Endodermal cell (in vitro differentiated cells): ENCODE measurements at regions not wholly inside any gene's neighbourhood (a gene's known extent, or its start where the extent isn't known, plus 50 kb on each side); places are given as distances from the start of the nearest gene placed in this dataset.

ENCODE experiments used
- DNase-seq: peaks from one replicate; pipeline ENCODE4 v3.0.0-alpha.2; 2017
- H3K27ac ChIP-seq: 2 replicates; pipeline ENCODE4 v1.5.1; 2013; ENCODE audit warnings: mild to moderate bottlenecking, low read depth, low read length, moderate library complexity
- H3K27me3 ChIP-seq: 2 replicates; pipeline ENCODE4 v1.6.1; 2013; ENCODE audit warnings: mild to moderate bottlenecking, low read length, moderate library complexity; ENCODE audit not compliant: insufficient read depth, control insufficient read depth, poor library complexity, severe bottlenecking
- H3K36me3 ChIP-seq: 2 replicates; pipeline ENCODE4 v1.7.0; 2013; ENCODE audit warnings: mild to moderate bottlenecking, low read length, moderate library complexity; ENCODE audit not compliant: control insufficient read depth, insufficient read depth
- H3K4me1 ChIP-seq: one replicate; pipeline ENCODE4 v1.7.0; 2013; ENCODE audit warnings: low read length; ENCODE audit not compliant: control insufficient read depth, insufficient read depth
- H3K4me3 ChIP-seq: 2 replicates; pipeline ENCODE4 v1.5.1; 2013; ENCODE audit warnings: mild to moderate bottlenecking, low read length, moderate library complexity
- H3K9ac ChIP-seq: 2 replicates; pipeline ENCODE4 v1.6.1; 2013; ENCODE audit warnings: mild to moderate bottlenecking, low read length, moderate library complexity; ENCODE audit not compliant: poor library complexity, severe bottlenecking; ENCODE audit errors: extremely low read depth
- H3K9me3 ChIP-seq: 2 replicates; pipeline ENCODE4 v1.6.1; 2013; ENCODE audit warnings: mild to moderate bottlenecking, low read length, moderate library complexity; ENCODE audit not compliant: control insufficient read depth
- H3K27ac Mint-ChIP-seq: 2 replicates; pipeline ENCODE4 v1.8.0; 2020; ENCODE audit warnings: mixed read lengths
- H3K27me3 Mint-ChIP-seq: 2 replicates; pipeline ENCODE4 v1.8.0; 2021; ENCODE audit warnings: mild to moderate bottlenecking, mixed read lengths; ENCODE audit not compliant: insufficient read depth
- H3K36me3 Mint-ChIP-seq: 2 replicates; pipeline ENCODE4 v1.8.0; 2020; ENCODE audit warnings: low read depth, mixed read lengths
- H3K4me1 Mint-ChIP-seq: 2 replicates; pipeline ENCODE4 v1.8.0; 2020; ENCODE audit warnings: mixed read lengths
- H3K4me3 Mint-ChIP-seq: 2 replicates; pipeline ENCODE4 v1.8.0; 2020; ENCODE audit warnings: mild to moderate bottlenecking, moderate library complexity, mixed read lengths
- H3K9me3 Mint-ChIP-seq: 2 replicates; pipeline ENCODE4 v1.8.0; 2020; ENCODE audit warnings: mild to moderate bottlenecking, mixed read lengths
- CTCF ChIP-seq: fragments of 200-600 bp; sonication (generic); conservative IDR thresholded peaks from 2 replicates; pipeline ENCODE4 v1.5.0; 2021; ENCODE audit warnings: antibody characterized with exemption, mild to moderate bottlenecking
- WGBS, 2 experiments: methylation state at CpG; one replicate each; pipeline versions ENCODE4 v1.1.5 to v1.1.7; 2013; ENCODE audit warnings: missing lambda C conversion rate in 2 of 2, mixed read lengths in 1 of 2; ENCODE audit not compliant: insufficient coverage in 1 of 2, insufficient read length in 1 of 2; 5-methylcytosine and 5-hydroxymethylcytosine counted together

GRCh38 chr13:55550624-55551023 is 1590.1 kb upstream of the PRR20A start:
- Histone ChIP-seq H3K9ac (no peak overlapping the region), H3K27me3 (no peaks in the 10 kb centered on the region), H3K27ac (no peak overlapping the region), H3K36me3 (no peaks in the 10 kb centered on the region), H3K4me1 (peaks cover 4% of the 10 kb centered on the region), H3K9me3 (peaks cover 55% of the 10 kb centered on the region), H3K4me3 (peak overlapping the region; percentile 73)
- peaks cover 41% of the 10 kb centered on the region for H3K9me3 Mint-ChIP-seq
- H3K36me3 Mint-ChIP-seq = peaks cover 22% of the 10 kb centered on the region
- no peak overlapping the region for H3K27ac Mint-ChIP-seq
- no peak overlapping the region for H3K4me3 Mint-ChIP-seq
- no peak for TF ChIP-seq CTCF
- H3K4me1 Mint-ChIP-seq = peaks cover 20% of the 10 kb centered on the region
- H3K27me3 Mint-ChIP-seq = no peaks in the 10 kb centered on the region
- DNase-seq = peak; percentile 46

- 93% methylated on average over 1 of the region's 1 CpG; no CpG with 5 or more reads in 1 of the 2 experiments for WGBS, 2 experiments
- peak overlapping the region; percentile 27 for H3K4me3 Mint-ChIP-seq
- peaks cover 4% of the 10 kb centered on the region for H3K4me1 ChIP-seq
- peak overlapping the region; percentile 65 for H3K4me3 ChIP-seq
- H3K27ac ChIP-seq = peak overlapping the region; percentile 65
- peaks cover 20% of the 10 kb centered on the region for H3K4me1 Mint-ChIP-seq
- H3K36me3 Mint-ChIP-seq = peaks cover 24% of the 10 kb centered on the region
- peaks cover 43% of the 10 kb centered on the region for H3K9me3 Mint-ChIP-seq
- TF ChIP-seq CTCF = no peak
- no peaks in the 10 kb centered on the region for H3K36me3 ChIP-seq
- peak overlapping the region; percentile 88 for H3K27ac Mint-ChIP-seq
- no peaks in the 10 kb centered on the region for H3K27me3 Mint-ChIP-seq
- H3K9ac ChIP-seq = no peak overlapping the region
- no peak for DNase-seq
- peaks cover 35% of the 10 kb centered on the region for H3K9me3 ChIP-seq
- H3K27me3 ChIP-seq = no peaks in the 10 kb centered on the region
These were observed 1587.0 kb upstream of the PRR20A start for GRCh38 chr13:55553701-55554100.

DNA sequence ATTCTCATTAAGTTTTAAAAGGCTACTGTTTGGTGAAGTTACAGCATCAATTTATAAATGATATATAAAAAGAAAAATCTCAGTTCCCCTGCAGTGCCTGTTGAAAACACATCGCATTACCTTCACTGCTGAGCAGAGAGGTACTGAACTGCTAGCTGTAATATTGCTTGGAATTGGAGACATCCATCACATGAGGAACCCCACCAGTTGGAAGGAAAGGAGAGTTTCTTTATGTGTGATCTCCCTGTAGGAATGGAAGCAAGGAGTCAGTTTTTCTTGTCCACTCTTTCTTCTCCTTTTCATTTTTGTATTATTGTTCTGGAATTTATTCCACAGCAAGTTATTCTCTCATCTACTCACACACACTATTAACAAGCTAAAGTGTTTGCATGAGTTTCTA is 1586.0 kb upstream of the PRR20A start:
- Histone ChIP-seq H3K36me3 (no peaks in the 10 kb centered on the region), H3K9ac (no peak overlapping the region), H3K4me3 (no peak overlapping the region), H3K27ac (no peak overlapping the region), H3K9me3 (peaks cover 28% of the 10 kb centered on the region), H3K27me3 (no peaks in the 10 kb centered on the region), H3K4me1 (peaks cover 4% of the 10 kb centered on the region)
- H3K36me3 Mint-ChIP-seq = peaks cover 22% of the 10 kb centered on the region
- no peak overlapping the region for H3K4me3 Mint-ChIP-seq
- H3K9me3 Mint-ChIP-seq = peaks cover 40% of the 10 kb centered on the region
- H3K4me1 Mint-ChIP-seq = peaks cover 20% of the 10 kb centered on the region
- no peak overlapping the region for H3K27ac Mint-ChIP-seq
- no peaks in the 10 kb centered on the region for H3K27me3 Mint-ChIP-seq
- WGBS, 2 experiments = 90 to 100% methylated on average over 1 of the region's 1 CpG
- TF ChIP-seq CTCF = no peak
- no peak for DNase-seq
